HG03066 (cell line): ENCODE measurements at regions not wholly inside any gene's neighbourhood (a gene's known extent, or its start where the extent isn't known, plus 50 kb on each side); places are given as distances from the start of the nearest gene placed in this dataset.
"Not testable (repeated sequence)": the region's sequence is repeated elsewhere in the genome, so short reads cannot be mapped to it uniquely, and the experiment has no call there.

Experiments used
- ATAC-seq: cut with Tn5 transposase; IDR thresholded peaks from one replicate; pipeline ENCODE4 v1.9.1; 2021; ENCODE audit warnings: low read depth; ENCODE audit not compliant: unreplicated experiment

- ATAC-seq, result no peak
Observed at GRCh38 chr7:108920490-108920889, 350.8 kb downstream of the DNAJB9 start.

GRCh38 chr7:108943048-108943447 is 373.4 kb downstream of the DNAJB9 start:
- not testable (repeated sequence) for ATAC-seq

GRCh38 chr7:108947526-108947925 is 377.9 kb downstream of the DNAJB9 start:
- no peak for ATAC-seq

- ATAC-seq, result no peak
Observed at GRCh38 chr7:108972004-108972403, 402.3 kb downstream of the DNAJB9 start.

GRCh38 chr7:108973075-108973474 is 403.4 kb downstream of the DNAJB9 start:
- ATAC-seq, result no peak

GRCh38 chr7:108974641-108975040 is 405.0 kb downstream of the DNAJB9 start:
- ATAC-seq, result no peak

GRCh38 chr7:108985037-108985436 is 415.4 kb downstream of the DNAJB9 start:
- no peak for ATAC-seq

GRCh38 chr7:108989319-108989718 is 419.6 kb downstream of the DNAJB9 start:
- ATAC-seq, result no peak

GRCh38 chr7:108997480-108997879 is 427.8 kb downstream of the DNAJB9 start:
- ATAC-seq, result no peak

GRCh38 chr7:109003742-109004141 is 434.1 kb downstream of the DNAJB9 start:
- no peak for ATAC-seq

GRCh38 chr7:109009636-109010035 is 440.0 kb downstream of the DNAJB9 start:
- ATAC-seq, result no peak

GRCh38 chr7:109020251-109020650 is 450.6 kb downstream of the DNAJB9 start:
- ATAC-seq, result no peak

GRCh38 chr7:109021390-109021789 is 451.7 kb downstream of the DNAJB9 start:
- ATAC-seq, result no peak

- ATAC-seq, result no peak
Observed at GRCh38 chr7:109029866-109030265, 460.2 kb downstream of the DNAJB9 start.

- no peak for ATAC-seq
Observed at GRCh38 chr7:109044691-109045090, 475.0 kb downstream of the DNAJB9 start.

GRCh38 chr7:109049366-109049765 is 479.7 kb downstream of the DNAJB9 start:
- ATAC-seq, result no peak

- ATAC-seq, result no peak
Observed at GRCh38 chr7:109059089-109059488, 489.4 kb downstream of the DNAJB9 start.

- ATAC-seq, result no peak
Observed at GRCh38 chr7:109062798-109063197, 493.1 kb downstream of the DNAJB9 start.

- no peak for ATAC-seq
Observed at GRCh38 chr7:109073543-109073942, 503.9 kb downstream of the DNAJB9 start.

- no peak for ATAC-seq
Observed at GRCh38 chr7:109076396-109076972, 506.8 kb downstream of the DNAJB9 start.

GRCh38 chr7:109091042-109091441 is 521.4 kb downstream of the DNAJB9 start:
- ATAC-seq, result no peak

GRCh38 chr7:109092268-109092667 is 522.6 kb downstream of the DNAJB9 start:
- no peak for ATAC-seq

GRCh38 chr7:109101332-109101731 is 531.7 kb downstream of the DNAJB9 start:
- ATAC-seq, result no peak
